ENCODE measurements at regions not wholly inside any gene's neighbourhood (a gene's known extent, or its start where the extent isn't known, plus 50 kb on each side); places are given as distances from the start of the nearest gene placed in this dataset.

- TF ChIP-seq CTCF (IDR thresholded peaks at IDR 0.05; ENCODE audit: low read depth, low read length, poor library complexity, severe bottlenecking): no peak
- TF ChIP-seq EZH2phosphoT487 (IDR thresholded peaks at IDR 0.05; ENCODE audit: borderline replicate concordance, low read length): no peak
Observed at GRCh38 chr5:2184026-2184366, 301.3 kb upstream of the IRX4 start.

Measured in DOHH2 (cell line).